NCI-H2107 treated with DMSO at 0.1 percent for 48 hours (cell line): ENCODE measurements at regions not wholly inside any gene's neighbourhood (a gene's known extent, or its start where the extent isn't known, plus 50 kb on each side); places are given as distances from the start of the nearest gene placed in this dataset.
"Not testable (repeated sequence)": the region's sequence is repeated elsewhere in the genome, so short reads cannot be mapped to it uniquely, and the experiment has no call there.

Source experiments
- DNase-seq: peaks from one replicate; lab custom pipeline; 2025; ENCODE audit not compliant: unreplicated experiment; lab: John Stamatoyannopoulos, UW

DNA sequence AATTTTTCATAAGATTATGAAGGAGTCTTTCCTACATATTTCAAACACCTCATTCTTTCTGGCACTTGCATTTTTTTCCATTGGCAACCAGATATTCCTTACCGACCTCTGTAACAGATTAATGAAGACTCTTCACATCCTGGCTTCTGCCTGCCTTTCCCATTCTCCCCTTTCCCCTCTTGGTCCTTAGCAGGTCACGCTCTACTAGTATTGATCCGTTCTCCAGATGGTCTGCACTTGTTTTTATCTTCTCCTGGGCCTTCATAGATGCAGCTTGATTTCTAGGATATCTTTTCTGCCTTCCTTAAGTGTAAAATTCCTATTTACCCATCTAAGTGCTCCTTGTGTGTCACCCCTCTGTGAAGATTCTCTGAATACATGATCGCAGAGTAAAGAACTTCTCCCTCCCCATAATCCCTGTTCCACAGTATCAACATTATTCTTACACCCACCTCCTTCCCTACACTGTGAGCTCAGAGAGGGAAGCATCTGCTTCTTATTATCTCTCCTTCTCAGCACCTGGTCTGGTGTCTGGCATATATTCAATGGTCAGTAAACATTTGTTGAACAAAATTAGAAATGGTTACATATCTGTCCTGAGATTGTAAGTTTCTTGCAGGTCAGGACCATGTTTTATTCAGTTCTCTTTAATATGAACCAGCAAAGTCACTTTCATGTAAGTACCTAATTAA lies 654.2 kb downstream of the REEP3 start:
- DNase-seq, result no peak

DNA sequence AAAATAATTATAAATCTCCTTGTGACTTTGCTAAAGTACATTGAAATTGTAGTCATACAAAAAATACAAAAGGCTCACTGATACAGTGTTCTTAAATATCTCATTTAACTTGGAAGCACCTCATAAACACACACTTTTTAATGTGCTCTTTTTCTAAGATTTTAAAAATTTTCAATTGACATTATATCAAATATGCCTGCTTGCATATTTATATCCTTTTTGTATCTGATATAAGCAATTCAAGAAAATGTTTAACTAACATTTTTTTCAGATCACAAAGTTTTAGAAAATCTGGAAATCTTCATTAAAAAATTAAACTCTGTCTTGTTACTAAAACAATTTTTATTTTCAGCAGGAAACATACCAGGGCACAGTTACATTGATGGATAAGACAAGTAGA lies 661.5 kb downstream of the REEP3 start:
- DNase-seq, result no peak

- DNase-seq, result no peak
Observed at GRCh38 chr10:64191286-64191685, 670.1 kb downstream of the REEP3 start.

- no peak for DNase-seq
Observed at GRCh38 chr10:64196638-64197315, 675.6 kb downstream of the REEP3 start.

DNA sequence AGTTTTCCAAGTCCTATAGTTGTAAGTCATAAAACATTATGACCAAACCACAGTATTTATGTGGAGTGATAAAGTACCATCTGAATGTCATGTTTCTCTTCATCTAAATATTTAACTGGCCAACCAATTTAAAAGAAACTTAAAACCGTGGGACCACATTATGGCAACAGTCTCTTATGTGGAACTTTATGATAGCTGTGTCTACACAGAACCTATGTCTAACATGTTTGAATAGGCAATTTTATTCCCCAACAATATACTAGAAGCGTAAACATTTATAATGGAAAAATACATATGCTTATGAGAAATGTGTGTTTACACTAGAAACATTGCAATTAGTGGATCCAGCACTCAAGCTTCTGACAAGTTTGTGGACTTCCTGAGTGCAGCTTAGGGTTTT lies 680.7 kb downstream of the REEP3 start:
- no peak for DNase-seq

DNA sequence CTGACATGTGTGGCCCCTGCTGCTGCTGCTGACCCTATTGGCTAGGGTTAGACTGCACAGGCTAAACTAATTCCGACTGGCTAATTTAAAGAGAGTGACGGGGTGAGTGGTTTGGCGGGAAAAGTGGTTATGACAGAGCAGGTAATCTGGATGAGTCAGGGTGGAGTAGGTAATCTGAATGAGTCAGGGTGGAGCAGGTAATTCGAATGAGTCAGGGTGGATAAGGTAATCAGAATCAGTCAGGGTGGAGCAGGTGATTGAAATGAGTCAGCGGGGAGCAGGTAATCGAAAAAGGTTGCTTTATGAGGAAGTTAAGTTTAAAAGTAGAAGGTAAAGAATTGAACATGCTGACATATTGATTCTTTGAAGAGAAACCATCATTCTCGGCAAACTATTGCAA lies 683.3 kb downstream of the REEP3 start:
- DNase-seq, result not testable (repeated sequence)

GRCh38 chr10:64206409-64206808 lies 685.2 kb downstream of the REEP3 start:
- no peak for DNase-seq

- no peak for DNase-seq
Observed at GRCh38 chr10:64209561-64209960, 688.4 kb downstream of the REEP3 start.

DNA sequence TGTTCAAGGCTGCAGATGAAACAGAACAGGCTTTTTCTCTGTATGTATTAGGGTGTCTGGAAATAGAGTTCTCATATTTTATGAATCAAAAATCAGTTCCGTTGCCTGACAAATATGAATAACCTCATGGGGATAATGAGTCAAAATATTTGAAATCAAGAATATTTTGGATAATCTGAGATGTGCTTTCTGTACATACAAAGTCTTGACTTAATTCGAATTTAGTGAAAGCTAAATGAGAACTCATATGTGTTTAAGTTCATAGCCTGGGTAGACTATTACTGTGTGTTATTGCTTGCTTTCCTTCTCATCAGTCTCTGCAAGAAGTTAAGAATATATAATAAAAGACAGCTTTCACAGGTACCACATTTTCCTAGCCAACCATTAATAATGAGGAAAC lies 689.0 kb downstream of the REEP3 start:
- DNase-seq, result no peak

DNA sequence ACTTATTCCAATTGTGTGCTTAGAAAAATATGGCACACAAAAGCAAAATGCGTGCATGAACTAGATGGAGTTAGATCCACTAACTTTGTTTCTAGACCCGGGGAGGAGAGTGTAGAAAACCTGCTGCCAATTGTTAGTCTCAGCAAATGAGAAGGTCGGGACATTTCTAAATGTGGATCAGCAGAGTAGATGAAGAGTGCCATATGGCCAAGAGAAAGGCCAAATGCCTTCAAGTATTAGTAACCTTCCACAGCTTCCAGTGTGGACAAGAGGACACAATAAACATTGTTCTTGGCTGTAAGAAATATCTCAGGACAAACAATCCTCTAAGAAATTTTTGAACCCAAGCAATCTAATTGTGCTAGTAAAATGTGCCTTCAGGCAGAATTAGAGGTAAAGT lies 690.3 kb downstream of the REEP3 start:
- no peak for DNase-seq

- DNase-seq, result no peak
Observed at GRCh38 chr10:64215088-64215487, 693.9 kb downstream of the REEP3 start.

GRCh38 chr10:64219271-64220025 lies 698.2 kb downstream of the REEP3 start:
- no peak for DNase-seq

DNA sequence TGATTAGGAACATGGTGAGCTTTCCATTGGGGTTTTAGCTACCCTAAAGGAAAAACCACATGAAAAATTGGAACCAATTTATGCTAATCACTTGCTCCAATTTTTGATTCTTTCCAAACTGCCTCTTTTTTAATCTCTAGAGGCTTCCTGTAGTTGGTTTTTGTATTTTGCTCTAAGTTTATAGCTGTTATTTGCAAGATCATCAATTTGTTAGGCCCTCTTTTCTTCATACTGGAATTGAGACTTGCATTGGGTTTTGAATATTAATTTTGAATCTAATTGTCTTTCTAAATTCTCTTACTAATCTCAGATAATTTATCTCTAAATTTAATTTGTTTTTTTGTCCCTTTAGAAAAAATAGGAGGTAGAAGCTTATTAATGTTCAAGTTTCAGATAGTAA lies 713.3 kb downstream of the REEP3 start:
- DNase-seq, result no peak

GRCh38 chr10:64257704-64258103 lies 736.5 kb downstream of the REEP3 start:
- no peak for DNase-seq

GRCh38 chr10:64261092-64261491 lies 739.9 kb downstream of the REEP3 start:
- DNase-seq, result no peak

DNA sequence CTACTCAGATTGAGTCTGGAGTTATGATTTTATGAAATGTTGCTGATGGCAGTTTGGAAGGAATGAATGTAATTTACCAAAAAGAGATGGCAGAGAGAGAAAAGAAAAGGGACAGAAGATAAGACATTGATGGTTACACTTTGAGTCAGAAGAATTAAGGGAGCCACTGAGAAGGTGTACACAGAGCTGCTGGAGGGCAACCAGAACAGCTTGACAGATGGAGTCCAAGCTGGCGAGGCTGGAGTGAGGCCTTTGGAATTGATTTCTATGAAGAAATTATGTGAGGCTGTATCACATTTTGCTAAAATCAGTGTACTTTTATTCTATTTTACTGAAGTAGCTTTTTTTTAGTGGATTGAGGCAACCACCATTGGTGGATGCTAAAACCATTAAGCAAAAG lies 740.5 kb downstream of the REEP3 start:
- no peak for DNase-seq

- no peak for DNase-seq
Observed at GRCh38 chr10:64265961-64266360, 744.8 kb downstream of the REEP3 start.

DNA sequence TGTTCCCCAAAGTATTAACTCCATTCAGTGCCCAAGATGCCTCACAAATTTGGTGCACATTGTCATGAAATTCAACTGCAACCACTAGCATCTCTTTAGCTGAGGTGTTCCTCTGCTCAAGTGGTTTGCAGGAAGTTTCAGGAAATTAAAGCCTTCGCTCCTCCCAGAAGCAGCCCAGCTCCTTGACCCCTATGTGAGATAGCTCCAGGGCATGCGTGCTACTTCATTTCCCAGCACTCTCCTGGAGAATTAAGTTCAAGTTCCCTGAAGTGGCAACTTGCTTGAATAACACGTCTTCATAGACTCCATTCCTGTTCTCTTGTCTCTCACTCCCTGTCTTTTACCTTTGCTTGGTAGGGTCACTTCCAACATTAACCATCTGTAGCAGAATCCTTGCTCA lies 750.3 kb downstream of the REEP3 start:
- DNase-seq, result no peak

- DNase-seq, result no peak
Observed at GRCh38 chr10:64271983-64272382, 750.8 kb downstream of the REEP3 start.

DNA sequence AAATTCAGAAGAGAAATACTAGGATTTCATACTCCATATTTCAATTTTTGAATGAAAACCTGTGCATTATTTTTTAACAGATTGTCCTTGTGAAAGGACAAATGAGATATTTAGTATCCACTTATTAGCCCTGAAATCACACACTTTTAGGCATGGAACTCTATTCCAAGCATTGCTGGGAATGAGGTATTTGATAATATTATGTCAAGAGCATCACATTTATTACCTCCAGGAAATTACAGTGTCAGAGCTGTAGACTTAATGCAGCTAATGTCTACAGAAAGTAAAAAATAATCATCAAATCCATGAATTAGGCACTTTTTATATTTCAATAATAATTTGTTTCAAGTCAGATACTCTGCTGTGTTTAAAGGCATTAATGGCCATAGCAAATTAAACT lies 753.8 kb downstream of the REEP3 start:
- no peak for DNase-seq

- no peak for DNase-seq
Observed at GRCh38 chr10:64275774-64276173, 754.6 kb downstream of the REEP3 start.

GRCh38 chr10:64277536-64277935 lies 756.3 kb downstream of the REEP3 start:
- DNase-seq, result no peak
